ENCODE measurements at regions not wholly inside any gene's neighbourhood (a gene's known extent, or its start where the extent isn't known, plus 50 kb on each side); places are given as distances from the start of the nearest gene placed in this dataset.

GRCh38 chr11:92682136-92682535 is 287.3 kb upstream of the MTNR1B start:
- TF ChIP-seq CTCF (IDR thresholded peaks at IDR 0.05; ENCODE audit: low read depth, low read length), result no peak

GRCh38 chr11:92682952-92683351 is 286.5 kb upstream of the MTNR1B start:
- TF ChIP-seq CTCF (IDR thresholded peaks at IDR 0.05; ENCODE audit: low read depth, low read length), result no peak
- H3K4me3 ChIP-seq (ENCODE audit: low read depth, low read length), result no peak overlapping the region

More at GRCh38 chr11:92682136-92682535, 287.3 kb upstream of the MTNR1B start:
- H3K4me3 ChIP-seq (ENCODE audit: low read depth, low read length), result no peak overlapping the region

GRCh38 chr11:92685049-92685448 is 284.4 kb upstream of the MTNR1B start:
- H3K4me3 ChIP-seq (ENCODE audit: low read depth, low read length), result no peak overlapping the region
- no peak for TF ChIP-seq CTCF (IDR thresholded peaks at IDR 0.05; ENCODE audit: low read depth, low read length)

GRCh38 chr11:92687724-92688123 is 281.7 kb upstream of the MTNR1B start:
- no peak for TF ChIP-seq CTCF (IDR thresholded peaks at IDR 0.05; ENCODE audit: low read depth, low read length)
- H3K4me3 ChIP-seq (ENCODE audit: low read depth, low read length), result no peak overlapping the region

- no peak for TF ChIP-seq CTCF (IDR thresholded peaks at IDR 0.05; ENCODE audit: low read depth, low read length)
- H3K4me3 ChIP-seq (ENCODE audit: low read depth, low read length), result no peak overlapping the region
Measured at GRCh38 chr11:92688416-92688815, 281.0 kb upstream of the MTNR1B start.

- TF ChIP-seq CTCF (IDR thresholded peaks at IDR 0.05; ENCODE audit: low read depth, low read length), result no peak
- H3K4me3 ChIP-seq (ENCODE audit: low read depth, low read length), result no peak overlapping the region
Measured at GRCh38 chr11:92692826-92693546, 276.5 kb upstream of the MTNR1B start.

- no peak for TF ChIP-seq CTCF (IDR thresholded peaks at IDR 0.05; ENCODE audit: low read depth, low read length)
Measured at GRCh38 chr11:92696076-92696475, 273.4 kb upstream of the MTNR1B start.

More at GRCh38 chr11:92696076-92696475, 273.4 kb upstream of the MTNR1B start:
- no peak overlapping the region for H3K4me3 ChIP-seq (ENCODE audit: low read depth, low read length)
